Right cardiac atrium (tissue), 5 donors: ENCODE measurements at regions not wholly inside any gene's neighbourhood (a gene's known extent, or its start where the extent isn't known, plus 50 kb on each side); places are given as distances from the start of the nearest gene placed in this dataset.
A peak's percentile ranks its signal among the peaks of the same experiment; 100 is the strongest.
"Not testable (repeated sequence)": the region's sequence is repeated elsewhere in the genome, so short reads cannot be mapped to it uniquely, and the experiment has no call there.

ENCODE experiments used
- ATAC-seq, 2 donors: fragments of 200-7000 bp; cut with Tn5 transposase; one replicate each; pipeline versions ENCODE4 v1.8.0 to v1.9.1; 2020; ENCODE audit warnings: moderate library complexity in 2 of 2, mild to moderate bottlenecking in 1 of 2
- DNase-seq, 3 donors: peaks; one replicate each; pipeline ENCODE4 v3.0.0-alpha.2; 2020
- H3K27ac ChIP-seq: one replicate; pipeline ENCODE4 v1.5.1; 2013; ENCODE audit warnings: mild to moderate bottlenecking, low read length, control low read depth, moderate library complexity
- H3K27me3 ChIP-seq: one replicate; pipeline ENCODE4 v1.6.1; 2013; ENCODE audit not compliant: control insufficient read depth, insufficient read depth
- H3K4me1 ChIP-seq: one replicate; pipeline ENCODE4 v1.6.1; 2013; ENCODE audit warnings: low read length; ENCODE audit not compliant: control insufficient read depth, insufficient read depth
- H3K4me3 ChIP-seq: one replicate; pipeline ENCODE4 v1.5.1; 2013; ENCODE audit warnings: low read length, control low read depth
- H3K9me3 ChIP-seq: one replicate; pipeline ENCODE4 v1.6.1; 2013; ENCODE audit warnings: low read length; ENCODE audit not compliant: control insufficient read depth
- WGBS: extraction: QIAGEN DNeasy Blood & Tissue Kit; methylation state at CpG from one replicate; pipeline ENCODE4 v1.1.7; 2013; 5-methylcytosine and 5-hydroxymethylcytosine counted together
- intact Hi-C, 4 donors: fragments of 100-400 bp; cut with DNase I; formaldehyde crosslinking; loops; one replicate each; pipeline versions ENCODE4 v1.11.0 to v1.14.0; 2022 to 2023
- donor health status: healthy with polysubstance abuse.
- donor health status: DM: no; HTN: yes; CAD: no.
- donor health status: DM: no; HTN: no; CAD: no.
- donor health status: DM: no; HTN: yes; CAD: no; lungs with severe emphysema.
- donor health status: DM: yes; HTN: yes; CAD: no.

DNA sequence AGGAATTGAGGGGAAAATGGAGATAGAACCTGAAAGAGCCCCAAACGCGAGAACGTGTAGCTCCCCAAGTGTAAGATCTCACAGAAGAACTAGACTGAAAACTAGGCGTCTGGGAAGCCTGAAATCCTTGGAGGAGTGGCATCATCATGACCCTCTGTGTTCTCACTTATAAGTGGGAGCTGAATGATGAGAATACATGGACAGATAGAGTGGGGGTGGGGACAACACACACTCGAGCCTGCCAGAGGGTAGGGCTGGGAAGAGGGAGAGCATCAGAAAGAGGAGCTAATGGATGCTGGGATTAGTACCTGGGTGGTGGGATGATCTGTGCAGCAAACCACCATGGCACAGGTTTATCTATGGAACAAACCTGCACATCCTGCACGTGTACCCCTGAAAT is 258.7 kb upstream of the NOTCH2NLA start:
- intact Hi-C loops, H3K4me3 ChIP-seq, H3K27ac ChIP-seq, H3K9me3 ChIP-seq, H3K27me3 ChIP-seq, H3K4me1 ChIP-seq, DNase-seq: not testable (repeated sequence)
- ATAC-seq = peak; percentile 62 to 70
- no CpG with 5 or more reads among the region's 6 CpGs for WGBS

DNA sequence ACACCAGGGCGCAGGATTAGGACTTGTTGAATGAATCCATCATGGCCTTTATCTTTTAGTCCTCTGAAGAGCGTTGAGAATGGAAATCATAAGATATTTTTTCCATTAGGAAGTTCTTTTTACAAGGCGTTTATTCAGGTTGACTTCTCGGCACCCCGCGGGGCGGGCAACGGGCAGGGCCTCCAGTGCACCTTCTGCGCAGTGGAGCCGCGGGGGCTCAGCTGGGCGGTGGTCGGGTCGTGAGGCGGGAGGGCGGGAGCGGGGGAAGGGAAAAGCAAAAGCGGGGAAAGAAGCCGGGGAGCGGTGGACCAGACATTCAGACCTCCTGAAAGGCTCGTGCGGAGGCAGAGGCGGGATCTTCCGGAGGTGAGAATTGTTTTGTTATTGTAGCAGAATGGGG is 258.3 kb upstream of the NOTCH2NLA start:
- intact Hi-C loops, H3K27me3 ChIP-seq, ATAC-seq, H3K4me1 ChIP-seq, H3K9me3 ChIP-seq, H3K27ac ChIP-seq: not testable (repeated sequence)
- peak in 1 of 3 donors; percentile 43 for DNase-seq
- H3K4me3 ChIP-seq = peak overlapping the region; percentile 20
- 0% methylated on average over 14 of the region's 24 CpGs for WGBS

DNA sequence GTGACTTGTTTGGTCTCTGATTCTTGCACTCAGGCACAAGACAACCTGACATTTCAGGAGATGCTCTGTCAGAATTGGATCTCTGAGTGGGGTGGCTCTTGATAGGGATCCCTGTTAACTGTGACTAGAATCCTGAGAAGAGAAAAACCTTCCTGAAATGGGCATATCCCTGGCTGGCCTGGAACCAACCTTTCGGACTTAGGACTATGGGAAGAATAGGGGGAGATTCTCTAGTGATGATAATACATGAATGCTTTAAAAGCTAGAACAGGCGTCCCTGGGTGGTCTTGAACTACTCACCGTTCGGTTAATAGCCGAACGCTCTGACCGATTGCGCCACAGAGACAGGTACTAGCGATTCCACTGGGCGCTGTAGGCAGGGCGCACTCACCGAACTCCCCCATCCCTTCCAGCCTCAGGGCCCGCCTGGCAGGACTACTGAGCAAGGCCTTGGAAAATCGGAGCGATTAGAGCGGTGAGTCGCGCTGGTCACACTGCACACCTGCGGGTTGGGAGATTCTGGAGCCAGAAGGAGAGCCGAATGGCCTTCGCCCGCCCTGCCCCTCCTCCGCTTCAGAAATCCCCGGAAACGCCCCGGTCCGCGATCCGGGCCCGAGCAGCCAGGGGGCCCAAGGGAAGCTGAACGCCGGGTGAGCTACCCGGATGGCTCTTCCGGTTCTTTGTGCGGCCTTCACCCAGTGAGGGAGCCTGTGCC is 257.6 kb upstream of the NOTCH2NLA start:
- H3K27ac ChIP-seq, intact Hi-C loops, H3K9me3 ChIP-seq, H3K4me1 ChIP-seq, H3K27me3 ChIP-seq: not testable (repeated sequence)
- H3K4me3 ChIP-seq = peak overlapping the region; percentile 12
- DNase-seq (peak; percentile 28 to 70 (median 61)), ATAC-seq (peak; percentile 88 to 90)
- 5% methylated on average over 30 of the region's 35 CpGs for WGBS

DNA sequence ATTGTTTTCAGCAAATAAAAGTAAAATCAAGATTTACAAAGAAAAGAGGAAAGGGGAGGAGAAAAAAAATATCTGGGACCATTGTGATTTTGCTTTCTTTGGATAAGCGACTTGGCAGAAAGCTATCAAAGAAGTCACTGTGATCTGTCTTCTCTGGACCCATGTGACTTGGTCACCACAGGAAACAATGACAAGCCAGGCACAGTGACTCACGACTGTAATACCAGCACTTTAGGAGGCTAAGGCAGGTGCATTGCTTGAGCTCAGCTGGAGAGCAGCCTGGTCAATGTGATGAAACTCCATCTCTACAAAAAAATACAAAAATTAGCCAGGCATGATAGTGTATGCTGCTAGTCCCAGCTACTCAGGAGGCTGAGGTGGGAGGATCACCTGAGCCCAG is 255.4 kb upstream of the NOTCH2NLA start:
- intact Hi-C loops, H3K27ac ChIP-seq, H3K9me3 ChIP-seq, H3K4me1 ChIP-seq, DNase-seq, H3K4me3 ChIP-seq, H3K27me3 ChIP-seq: not testable (repeated sequence)
- peak in 1 of 2 donors; percentile 57 for ATAC-seq
- 60% methylated on average over 1 of the region's 2 CpGs for WGBS

DNA sequence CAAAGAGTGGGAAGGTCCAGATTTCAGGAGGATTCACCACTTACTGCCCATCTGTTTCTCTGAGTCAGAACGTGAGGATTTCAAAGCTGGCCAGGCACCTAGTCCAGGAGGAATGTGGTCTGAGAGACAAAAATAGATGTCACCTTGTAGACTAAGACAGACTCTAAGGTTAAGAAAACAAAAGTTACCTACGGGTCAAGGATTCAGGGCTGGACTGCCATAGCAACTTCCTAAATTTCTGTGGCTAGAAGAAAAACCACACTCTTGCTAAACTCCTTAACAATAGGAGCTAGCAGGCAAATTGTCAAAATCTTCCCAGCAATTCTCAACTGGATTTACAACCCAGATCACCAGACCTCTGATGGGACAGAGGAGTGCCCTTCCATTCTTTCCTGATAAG is 250.4 kb upstream of the NOTCH2NLA start:
- 63% methylated on average over 1 of the region's 2 CpGs for WGBS
- DNase-seq, intact Hi-C loops, H3K9me3 ChIP-seq, H3K4me1 ChIP-seq, H3K27me3 ChIP-seq, H3K4me3 ChIP-seq, H3K27ac ChIP-seq, ATAC-seq: not testable (repeated sequence)

DNA sequence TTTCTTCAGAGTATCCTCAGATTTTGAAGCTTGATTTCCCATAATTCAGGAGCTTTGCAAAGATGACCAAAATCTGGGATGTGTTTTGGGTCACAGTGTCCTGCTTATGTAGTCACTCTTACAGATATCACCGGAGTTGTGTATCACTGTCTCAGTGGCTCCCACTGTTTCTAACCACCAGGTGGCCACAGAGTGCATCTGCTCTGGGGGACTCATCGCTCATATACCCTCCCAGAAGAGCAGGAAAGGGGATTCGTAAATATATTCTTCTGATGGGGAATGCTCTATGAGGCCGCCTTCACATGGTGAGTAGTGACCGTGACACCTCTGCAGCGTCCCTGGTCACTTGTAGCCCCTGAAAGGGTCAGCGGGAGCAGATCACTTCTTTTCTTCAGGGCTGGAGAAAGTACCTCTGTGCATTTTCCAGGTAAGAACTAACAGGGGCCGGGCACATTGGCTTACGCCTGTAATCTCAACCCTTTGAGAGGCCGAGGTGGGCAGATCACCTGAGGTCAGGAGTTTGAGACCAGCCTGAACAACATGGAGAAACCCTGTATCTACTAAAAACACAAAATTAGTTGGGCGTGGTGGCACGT is 249.4 kb upstream of the NOTCH2NLA start:
- H3K4me3 ChIP-seq, H3K9me3 ChIP-seq, H3K4me1 ChIP-seq, H3K27me3 ChIP-seq, intact Hi-C loops, H3K27ac ChIP-seq: not testable (repeated sequence)
- 51% methylated on average over 12 of the region's 12 CpGs for WGBS
- ATAC-seq (peak; percentile 55 to 61), DNase-seq (peak; percentile 21 to 40 (median 35))

DNA sequence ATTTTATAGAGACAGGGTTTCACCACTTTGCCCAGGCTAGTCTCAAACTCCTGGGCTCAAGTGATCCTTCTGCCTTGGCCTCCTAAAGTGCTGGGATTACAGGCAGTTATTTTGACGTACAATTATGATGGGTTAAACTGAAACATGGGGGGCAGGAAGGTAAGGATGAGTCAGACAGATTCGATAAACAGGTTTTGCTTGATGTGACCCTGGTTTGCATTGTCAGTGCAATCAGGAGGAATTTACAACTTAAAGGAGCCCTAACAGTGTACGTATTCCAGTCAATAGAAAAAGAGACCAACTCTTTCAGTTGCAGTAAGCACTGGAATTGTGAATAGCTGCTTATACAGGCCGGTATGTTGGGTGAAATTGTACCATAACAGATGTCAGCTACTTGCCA is 246.3 kb upstream of the NOTCH2NLA start:
- H3K4me1 ChIP-seq, DNase-seq, H3K9me3 ChIP-seq, H3K27ac ChIP-seq, H3K4me3 ChIP-seq, H3K27me3 ChIP-seq, ATAC-seq, intact Hi-C loops: not testable (repeated sequence)
- 84% methylated on average over 4 of the region's 4 CpGs for WGBS

DNA sequence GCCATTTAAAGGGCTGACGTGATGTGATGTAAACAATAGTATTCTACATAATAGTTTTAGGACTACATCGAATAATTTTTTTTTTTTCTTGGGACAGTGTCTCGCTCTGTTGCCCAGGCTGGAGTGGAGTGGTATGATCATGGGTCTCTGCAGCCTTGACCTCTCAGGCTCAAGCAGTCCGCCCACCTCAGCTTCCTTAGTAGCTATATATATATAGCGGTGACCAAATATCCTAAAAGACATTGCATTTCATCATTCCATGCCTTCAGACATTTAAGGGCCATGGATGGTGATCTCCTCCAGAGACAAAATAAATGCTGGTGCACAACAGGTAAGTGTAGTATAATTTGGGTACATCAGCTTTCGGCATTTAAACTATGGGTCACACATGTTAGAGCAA is 245.4 kb upstream of the NOTCH2NLA start:
- DNase-seq, intact Hi-C loops, ATAC-seq, H3K9me3 ChIP-seq, H3K4me3 ChIP-seq, H3K4me1 ChIP-seq, H3K27me3 ChIP-seq, H3K27ac ChIP-seq: not testable (repeated sequence)
- WGBS = 92% methylated on average over 6 of the region's 6 CpGs

DNA sequence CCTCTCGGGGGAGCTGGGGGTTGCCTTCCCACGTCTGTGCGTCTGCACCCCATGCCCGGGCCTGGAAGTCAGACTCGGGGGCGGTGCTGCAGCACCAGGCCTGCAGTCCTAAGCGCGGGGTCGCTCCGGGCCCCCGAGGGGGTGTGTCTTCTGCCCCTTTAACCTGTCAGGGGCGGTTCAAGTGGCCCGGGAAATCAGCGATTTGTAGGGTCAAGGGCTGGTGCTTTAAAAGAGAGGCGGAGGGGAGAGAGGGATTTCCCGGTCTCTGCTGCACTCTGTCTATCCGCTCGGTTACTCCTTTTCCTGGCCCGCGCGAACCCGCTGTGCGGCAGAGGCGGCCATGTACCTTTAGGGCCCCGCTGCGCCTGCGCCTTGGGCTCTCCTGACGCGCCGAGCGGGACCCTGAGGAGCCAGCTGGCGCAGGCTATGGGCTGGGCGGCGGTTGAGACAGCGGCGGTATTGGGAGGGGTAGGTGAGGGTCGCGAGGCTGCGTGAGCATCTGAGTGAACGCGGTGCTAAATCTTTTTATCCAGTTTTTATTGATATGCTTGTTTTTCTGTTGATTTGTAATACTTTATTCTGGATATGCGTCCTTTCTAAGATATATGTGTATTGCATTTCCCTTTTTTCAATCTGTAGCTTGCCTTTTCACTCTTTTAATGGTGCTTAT is 243.5 kb upstream of the NOTCH2NLA start:
- intact Hi-C loops, H3K27ac ChIP-seq, H3K9me3 ChIP-seq, H3K27me3 ChIP-seq, H3K4me1 ChIP-seq: not testable (repeated sequence)
- ATAC-seq = peak; percentile 97 to 98
- DNase-seq = peak; percentile 82 to 95 (median 92)
- H3K4me3 ChIP-seq = peak overlapping the region; percentile 54
- 2% methylated on average over 42 of the region's 42 CpGs for WGBS

DNA sequence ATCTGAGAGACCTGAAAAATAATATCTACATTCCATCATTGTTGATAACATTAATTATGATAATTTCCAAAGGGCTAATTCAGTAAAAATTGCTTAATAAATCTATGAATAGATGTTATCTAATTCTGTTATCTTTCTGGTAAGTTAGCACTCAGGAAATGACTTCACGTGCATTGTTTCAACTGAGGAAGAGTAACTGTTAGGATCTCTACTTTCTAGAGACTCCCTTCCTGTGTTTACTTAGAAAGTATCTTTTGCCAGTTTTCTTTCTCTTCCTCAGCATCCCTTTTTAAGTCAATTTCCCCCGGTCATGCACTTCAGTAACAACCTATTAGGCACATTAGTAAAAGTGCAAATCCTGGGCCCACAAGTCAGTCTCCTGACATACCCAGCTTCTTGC is 231.1 kb upstream of the NOTCH2NLA start:
- intact Hi-C loops, DNase-seq, H3K9me3 ChIP-seq, H3K4me3 ChIP-seq, H3K27me3 ChIP-seq, H3K27ac ChIP-seq, H3K4me1 ChIP-seq, ATAC-seq: not testable (repeated sequence)
- no CpG with 5 or more reads among the region's 2 CpGs for WGBS

DNA sequence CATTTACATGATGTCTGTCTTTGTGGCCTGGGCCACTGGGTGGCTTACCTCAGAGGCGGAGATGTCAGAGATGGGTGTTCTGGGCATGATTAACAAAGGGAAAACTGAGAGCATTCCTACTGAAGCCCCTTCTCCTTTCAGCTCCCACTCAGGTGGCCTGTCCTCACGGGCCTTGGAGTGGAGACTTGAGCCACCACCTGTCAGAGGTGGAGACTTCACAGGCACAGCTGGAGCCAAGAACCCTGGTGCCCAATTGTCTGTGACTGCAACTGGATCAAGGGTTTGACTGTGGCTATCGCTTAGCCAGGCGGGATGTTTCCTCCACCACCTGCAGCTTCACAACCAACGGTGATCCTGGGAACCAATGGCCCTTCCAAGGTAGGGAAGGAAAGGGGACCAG is 230.5 kb upstream of the NOTCH2NLA start:
- H3K27ac ChIP-seq, ATAC-seq, H3K9me3 ChIP-seq, intact Hi-C loops, H3K4me1 ChIP-seq, DNase-seq, H3K27me3 ChIP-seq, H3K4me3 ChIP-seq: not testable (repeated sequence)
- 84% methylated on average over 5 of the region's 5 CpGs for WGBS
